Neural progenitor cell (in vitro differentiated cells): ENCODE measurements at regions not wholly inside any gene's neighbourhood (a gene's known extent, or its start where the extent isn't known, plus 50 kb on each side); places are given as distances from the start of the nearest gene placed in this dataset.
A peak's percentile ranks its signal among the peaks of the same experiment; 100 is the strongest.

ENCODE experiments used
- DNase-seq: peaks from one replicate; pipeline ENCODE4 v3.0.0-alpha.2; 2016; ENCODE audit warnings: low spot score
- H2AFZ ChIP-seq: fragments of 200-600 bp; sonication (generic); replicated peaks from 2 replicates; pipeline ENCODE4 v1.6.1; 2016; ENCODE audit warnings: antibody characterized with exemption
- H3F3A ChIP-seq: fragments of 200-600 bp; sonication (generic); 2 replicates; pipeline ENCODE4 v1.6.1; 2016; ENCODE audit warnings: antibody characterized with exemption, low read depth
- H3K27ac ChIP-seq: fragments of 200-600 bp; sonication (generic); 2 replicates; pipeline ENCODE4 v1.5.1; 2016; ENCODE audit warnings: mild to moderate bottlenecking
- H3K27me3 ChIP-seq: fragments of 200-600 bp; sonication (generic); 2 replicates; pipeline ENCODE4 v1.6.1; 2016; ENCODE audit warnings: mild to moderate bottlenecking, moderate library complexity
- H3K36me3 ChIP-seq: fragments of 200-600 bp; sonication (generic); 2 replicates; pipeline ENCODE4 v1.5.1; 2016
- H3K4me1 ChIP-seq: fragments of 200-600 bp; sonication (generic); 2 replicates; pipeline ENCODE4 v1.6.1; 2016; ENCODE audit warnings: mixed run types
- H3K4me2 ChIP-seq: fragments of 200-600 bp; sonication (generic); 2 replicates; pipeline ENCODE4 v1.6.1; 2016
- H3K4me3 ChIP-seq: fragments of 200-600 bp; sonication (generic); 2 replicates; pipeline ENCODE4 v1.5.1; 2016
- H3K79me2 ChIP-seq: fragments of 200-600 bp; sonication (generic); 2 replicates; pipeline ENCODE4 v1.6.1; 2016; ENCODE audit warnings: low read depth
- H3K9ac ChIP-seq: fragments of 200-600 bp; sonication (generic); 2 replicates; pipeline ENCODE4 v1.6.1; 2016
- H3K9me3 ChIP-seq: fragments of 200-600 bp; sonication (generic); 2 replicates; pipeline ENCODE4 v1.5.1; 2016; ENCODE audit warnings: low read depth
- H4K20me1 ChIP-seq: fragments of 200-600 bp; sonication (generic); 2 replicates; pipeline ENCODE4 v1.6.1; 2016; ENCODE audit warnings: low read depth
- H3K27ac Mint-ChIP-seq: 3 replicates; pipeline ENCODE4 v1.8.0; 2021; ENCODE audit warnings: mixed read lengths
- H3K27me3 Mint-ChIP-seq: 2 replicates; pipeline ENCODE4 v1.8.0; 2022; ENCODE audit warnings: low read depth, mild to moderate bottlenecking, inconsistent platforms, moderate library complexity, mixed read lengths; ENCODE audit not compliant: insufficient read depth
- H3K36me3 Mint-ChIP-seq: 3 replicates; pipeline ENCODE4 v1.8.0; 2021; ENCODE audit warnings: mixed read lengths
- H3K4me1 Mint-ChIP-seq: 3 replicates; pipeline ENCODE4 v1.8.0; 2021; ENCODE audit warnings: mixed read lengths
- H3K4me3 Mint-ChIP-seq: 3 replicates; pipeline ENCODE4 v1.8.0; 2021; ENCODE audit warnings: mild to moderate bottlenecking, moderate library complexity, mixed read lengths
- H3K9me3 Mint-ChIP-seq: 3 replicates; pipeline ENCODE4 v1.8.0; 2020; ENCODE audit warnings: mixed read lengths
- EZH2 ChIP-seq: fragments of 200-600 bp; sonication (generic); IDR thresholded peaks from 2 replicates; pipeline ENCODE4 v1.6.1; 2017; ENCODE audit warnings: antibody characterized with exemption, mild to moderate bottlenecking, moderate library complexity
- EZH2phosphoT487 ChIP-seq: fragments of 200-600 bp; sonication (generic); IDR thresholded peaks from 2 replicates; pipeline ENCODE4 v1.6.1; 2017; ENCODE audit warnings: antibody characterized with exemption
- TF ChIP-seq, protein P1 (sequence below): fragments of 200-600 bp; sonication (generic); IDR thresholded peaks from 2 replicates; pipeline ENCODE4 v1.5.1; 2017; ENCODE audit warnings: antibody characterized with exemption, mild to moderate bottlenecking

DNA sequence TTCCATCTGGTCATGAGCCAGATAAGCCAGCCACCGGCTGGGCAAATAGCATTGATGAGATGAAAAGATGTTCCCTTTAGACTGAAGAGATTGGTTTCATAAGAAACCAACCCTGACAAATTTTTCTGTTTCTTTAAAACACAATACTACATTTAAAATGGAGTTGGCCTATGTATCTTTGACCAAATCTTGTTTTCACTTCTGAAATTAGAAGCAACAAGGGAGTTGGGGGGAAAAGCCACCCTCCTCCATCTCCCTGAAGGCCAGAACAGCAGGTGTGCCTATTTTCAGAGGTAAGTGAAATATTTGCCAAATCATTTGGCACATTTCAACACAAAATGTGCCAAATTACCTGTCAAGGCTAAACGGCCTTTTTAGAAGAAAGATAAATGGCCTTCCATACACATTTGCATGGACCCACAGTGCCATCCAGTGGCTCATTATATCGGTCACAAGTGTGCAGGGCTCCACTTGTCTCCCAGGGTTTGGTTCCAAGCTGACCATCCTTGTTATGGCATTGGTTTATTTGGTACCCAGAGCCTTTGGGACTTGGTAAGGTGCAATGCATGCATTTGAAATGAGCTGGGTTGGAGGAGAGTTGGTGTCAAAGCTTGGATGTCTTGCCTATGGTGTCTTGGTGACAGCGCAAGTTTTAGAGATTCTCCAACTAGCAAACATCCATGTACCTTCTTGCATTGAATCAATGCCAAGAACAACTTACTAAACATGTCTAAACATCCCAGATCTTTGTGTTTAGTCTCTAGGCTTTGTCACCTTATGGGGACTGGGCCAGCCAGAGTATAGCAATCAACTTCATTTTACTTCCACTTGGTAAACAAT lies 372.0 kb upstream of the KIF2A start:
- Mint-ChIP-seq H3K27me3 (peaks cover 3% of the 10 kb centered on the region), H3K36me3 (no peaks in the 10 kb centered on the region), H3K9me3 (no peaks in the 10 kb centered on the region), H3K4me1 (no peaks in the 10 kb centered on the region), H3K4me3 (no peak overlapping the region), H3K27ac (no peak overlapping the region)
- Histone ChIP-seq H3K27ac (no peak overlapping the region), H3K4me1 (no peaks in the 10 kb centered on the region), H3K4me2 (no peak overlapping the region), H4K20me1 (no peaks in the 10 kb centered on the region), H3K9me3 (no peaks in the 10 kb centered on the region), H3F3A (no peaks in the 10 kb centered on the region), H3K27me3 (no peaks in the 10 kb centered on the region), H3K36me3 (no peaks in the 10 kb centered on the region), H3K9ac (no peak overlapping the region), H3K79me2 (no peaks in the 10 kb centered on the region), H3K4me3 (no peak overlapping the region), H2AFZ (peak overlapping the region; percentile 58)
- peak; percentile 77 for DNase-seq
- no peak for TF ChIP-seq EZH2phosphoT487
- TF ChIP-seq, protein P1, sequence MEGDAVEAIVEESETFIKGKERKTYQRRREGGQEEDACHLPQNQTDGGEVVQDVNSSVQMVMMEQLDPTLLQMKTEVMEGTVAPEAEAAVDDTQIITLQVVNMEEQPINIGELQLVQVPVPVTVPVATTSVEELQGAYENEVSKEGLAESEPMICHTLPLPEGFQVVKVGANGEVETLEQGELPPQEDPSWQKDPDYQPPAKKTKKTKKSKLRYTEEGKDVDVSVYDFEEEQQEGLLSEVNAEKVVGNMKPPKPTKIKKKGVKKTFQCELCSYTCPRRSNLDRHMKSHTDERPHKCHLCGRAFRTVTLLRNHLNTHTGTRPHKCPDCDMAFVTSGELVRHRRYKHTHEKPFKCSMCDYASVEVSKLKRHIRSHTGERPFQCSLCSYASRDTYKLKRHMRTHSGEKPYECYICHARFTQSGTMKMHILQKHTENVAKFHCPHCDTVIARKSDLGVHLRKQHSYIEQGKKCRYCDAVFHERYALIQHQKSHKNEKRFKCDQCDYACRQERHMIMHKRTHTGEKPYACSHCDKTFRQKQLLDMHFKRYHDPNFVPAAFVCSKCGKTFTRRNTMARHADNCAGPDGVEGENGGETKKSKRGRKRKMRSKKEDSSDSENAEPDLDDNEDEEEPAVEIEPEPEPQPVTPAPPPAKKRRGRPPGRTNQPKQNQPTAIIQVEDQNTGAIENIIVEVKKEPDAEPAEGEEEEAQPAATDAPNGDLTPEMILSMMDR: peak; percentile 87

DNA sequence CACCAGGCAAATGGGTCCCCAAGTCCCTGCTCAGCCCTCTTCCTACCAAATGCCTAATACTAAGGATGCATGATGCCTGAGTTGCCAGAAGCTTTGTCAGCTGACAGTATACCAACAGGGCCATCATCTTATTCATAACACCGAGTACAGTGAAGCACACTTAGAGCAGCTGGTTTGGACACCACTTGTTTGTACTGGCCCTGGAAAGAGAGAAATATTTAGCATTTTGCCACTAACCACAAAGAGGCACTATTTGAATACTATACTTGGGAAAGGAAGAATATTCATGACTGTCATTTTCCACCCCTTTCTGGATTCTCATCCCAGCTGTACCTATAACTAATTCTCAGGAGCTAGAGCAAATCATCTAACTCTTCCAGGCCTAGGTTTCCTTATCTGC lies 364.4 kb upstream of the KIF2A start:
- TF ChIP-seq, protein P1: no peak
- TF ChIP-seq EZH2 (no peak), EZH2phosphoT487 (no peak)
- Mint-ChIP-seq H3K27ac (no peak overlapping the region), H3K4me3 (no peak overlapping the region), H3K9me3 (no peaks in the 10 kb centered on the region), H3K27me3 (no peaks in the 10 kb centered on the region), H3K4me1 (peaks cover 2% of the 10 kb centered on the region), H3K36me3 (no peaks in the 10 kb centered on the region)
- Histone ChIP-seq H3K4me1 (peaks cover 6% of the 10 kb centered on the region), H3K9me3 (no peaks in the 10 kb centered on the region), H3K4me3 (no peak overlapping the region), H3K27me3 (no peaks in the 10 kb centered on the region), H3K27ac (no peak overlapping the region), H4K20me1 (no peaks in the 10 kb centered on the region), H3K9ac (no peak overlapping the region), H3F3A (no peaks in the 10 kb centered on the region), H3K4me2 (no peak overlapping the region), H3K36me3 (no peaks in the 10 kb centered on the region), H3K79me2 (no peaks in the 10 kb centered on the region), H2AFZ (no peak overlapping the region)
- DNase-seq: no peak

DNA sequence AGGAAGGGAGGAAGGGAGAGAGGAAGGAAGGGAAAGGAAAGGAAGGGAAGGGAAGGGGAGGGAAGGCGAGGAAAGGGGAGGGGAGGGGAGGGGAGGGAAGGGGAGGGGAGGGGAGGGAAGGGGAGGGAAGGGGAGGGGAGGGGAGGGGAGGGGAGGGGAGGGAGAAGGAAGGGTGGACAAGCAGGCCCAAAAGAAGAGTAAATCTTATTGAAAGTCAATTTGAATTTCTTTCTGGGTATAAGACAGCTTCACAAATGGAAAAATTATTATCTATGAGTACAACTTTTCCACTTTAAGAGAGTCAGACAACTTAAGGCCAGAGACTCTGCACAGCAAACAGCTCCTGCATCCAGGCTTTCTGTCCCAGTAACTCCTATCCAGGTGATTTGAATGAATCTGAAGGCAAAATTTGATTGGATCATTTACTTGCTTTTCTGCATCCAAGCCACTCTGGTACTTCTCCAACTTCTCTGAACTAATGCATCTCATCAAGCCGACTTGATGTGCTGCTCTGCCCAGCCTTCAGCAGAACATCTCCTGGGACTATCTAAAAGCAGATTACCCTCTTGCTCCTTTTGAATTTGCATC lies 363.4 kb upstream of the KIF2A start:
- Histone ChIP-seq H4K20me1 (no peaks in the 10 kb centered on the region), H3K9me3 (no peaks in the 10 kb centered on the region), H3K27ac (no peak overlapping the region), H3K4me3 (no peak overlapping the region), H3K9ac (no peak overlapping the region), H3K27me3 (no peaks in the 10 kb centered on the region), H3F3A (no peaks in the 10 kb centered on the region), H3K36me3 (no peaks in the 10 kb centered on the region), H2AFZ (no peak overlapping the region), H3K4me2 (no peak overlapping the region), H3K4me1 (peaks cover 6% of the 10 kb centered on the region), H3K79me2 (no peaks in the 10 kb centered on the region)
- TF ChIP-seq EZH2phosphoT487 (no peak), EZH2 (no peak)
- TF ChIP-seq, protein P1: no peak
- DNase-seq: no peak
- Mint-ChIP-seq H3K36me3 (no peaks in the 10 kb centered on the region), H3K9me3 (no peaks in the 10 kb centered on the region), H3K27me3 (no peaks in the 10 kb centered on the region), H3K4me1 (peaks cover 2% of the 10 kb centered on the region), H3K4me3 (no peak overlapping the region), H3K27ac (no peak overlapping the region)
